KMS-11 (cell line): ENCODE measurements at regions not wholly inside any gene's neighbourhood (a gene's known extent, or its start where the extent isn't known, plus 50 kb on each side); places are given as distances from the start of the nearest gene placed in this dataset.
A peak's percentile ranks its signal among the peaks of the same experiment; 100 is the strongest.
"Not testable (repeated sequence)": the region's sequence is repeated elsewhere in the genome, so short reads cannot be mapped to it uniquely, and the experiment has no call there.

ENCODE experiments used
- H2AFZ ChIP-seq: fragments of 200-600 bp; sonication (generic); 2 replicates; pipeline ENCODE4 v1.6.1; 2016; ENCODE audit warnings: antibody characterized with exemption, mixed run types, low read depth
- H3K27ac ChIP-seq: fragments of 200-600 bp; sonication (generic); 2 replicates; pipeline ENCODE4 v1.6.1; 2016; ENCODE audit warnings: mild to moderate bottlenecking, mixed run types
- H3K27me3 ChIP-seq: fragments of 200-600 bp; sonication (generic); 2 replicates; pipeline ENCODE4 v1.6.1; 2017; ENCODE audit warnings: mild to moderate bottlenecking, low read depth, mixed run types, moderate library complexity; ENCODE audit not compliant: insufficient read depth
- H3K36me3 ChIP-seq: fragments of 200-600 bp; sonication (generic); 2 replicates; pipeline ENCODE4 v1.6.1; 2017; ENCODE audit warnings: mild to moderate bottlenecking, mixed run types; ENCODE audit not compliant: insufficient read depth
- H3K4me1 ChIP-seq: fragments of 200-600 bp; sonication (generic); 2 replicates; pipeline ENCODE4 v1.6.1; 2016; ENCODE audit warnings: mild to moderate bottlenecking, low read depth, mixed run types; ENCODE audit not compliant: poor library complexity, severe bottlenecking
- H3K4me2 ChIP-seq: fragments of 200-600 bp; sonication (generic); 2 replicates; pipeline ENCODE4 v1.7.0; 2016; ENCODE audit warnings: mild to moderate bottlenecking, mixed run types
- H3K4me3 ChIP-seq: fragments of 200-600 bp; sonication (generic); IDR thresholded peaks from 2 replicates; pipeline ENCODE4 v1.6.1; 2017; ENCODE audit warnings: low read depth, low read length, mixed read lengths; ENCODE audit not compliant: insufficient read depth
- H3K79me2 ChIP-seq: fragments of 200-600 bp; sonication (generic); 2 replicates; pipeline ENCODE4 v1.6.1; 2016; ENCODE audit warnings: low read depth, mixed run types; ENCODE audit not compliant: insufficient read depth
- H3K9ac ChIP-seq: fragments of 200-600 bp; sonication (generic); 2 replicates; pipeline ENCODE4 v1.6.1; 2016; ENCODE audit warnings: mild to moderate bottlenecking, mixed run types
- H4K20me1 ChIP-seq: fragments of 200-600 bp; sonication (generic); 2 replicates; pipeline ENCODE4 v1.6.1; 2016; ENCODE audit warnings: mild to moderate bottlenecking, mixed run types; ENCODE audit not compliant: insufficient read depth
- CTCF ChIP-seq: fragments of 200-600 bp; sonication (generic); conservative IDR thresholded peaks from 2 replicates; pipeline ENCODE4 v1.6.1; 2017; ENCODE audit warnings: low read depth, mild to moderate bottlenecking, antibody characterized with exemption, low read length, moderate library complexity, mixed read lengths

- no peaks in the 10 kb centered on the region for H4K20me1 ChIP-seq
- no peak overlapping the region for H2AFZ ChIP-seq
- no peak overlapping the region for H3K4me2 ChIP-seq
- no peak overlapping the region for H3K27ac ChIP-seq
- no peak for TF ChIP-seq CTCF
- no peaks in the 10 kb centered on the region for H3K4me1 ChIP-seq
- H3K27me3 ChIP-seq, result no peaks in the 10 kb centered on the region
- H3K4me3 ChIP-seq, result no peak overlapping the region
- no peak overlapping the region for H3K9ac ChIP-seq
- H3K36me3 ChIP-seq, result no peaks in the 10 kb centered on the region
- no peaks in the 10 kb centered on the region for H3K79me2 ChIP-seq
These were observed 133.4 kb upstream of the FUT9 start for GRCh38 chr6:95882371-95882770.

DNA sequence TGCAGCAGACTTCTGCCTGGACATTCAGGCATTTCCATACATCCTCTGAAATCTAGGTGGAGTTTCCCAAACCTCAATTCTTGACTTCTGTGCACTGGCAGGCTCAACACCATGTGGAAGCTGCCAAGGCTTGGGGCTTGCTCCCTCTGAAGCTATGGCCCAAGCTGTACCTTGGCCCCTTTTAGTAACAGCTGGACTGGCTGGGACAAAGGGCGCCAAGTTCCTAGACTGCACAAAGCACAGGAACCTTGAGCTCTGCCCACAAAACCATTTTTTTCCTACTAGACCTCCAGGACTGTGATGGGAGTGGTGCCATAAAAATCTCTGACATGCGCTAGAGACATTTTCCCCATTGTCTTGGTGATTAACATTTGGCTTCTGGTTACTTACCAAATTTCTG, 127.1 kb upstream of the FUT9 start:
- H3K79me2 ChIP-seq, H3K4me3 ChIP-seq, H2AFZ ChIP-seq, H4K20me1 ChIP-seq, H3K4me1 ChIP-seq, H3K36me3 ChIP-seq, H3K4me2 ChIP-seq, H3K27ac ChIP-seq, H3K27me3 ChIP-seq, H3K9ac ChIP-seq: not testable (repeated sequence)

GRCh38 chr6:95905132-95905531, 110.6 kb upstream of the FUT9 start:
- H3K9ac ChIP-seq, result no peak overlapping the region
- no peaks in the 10 kb centered on the region for H3K27me3 ChIP-seq
- H3K4me2 ChIP-seq, result no peak overlapping the region
- H3K4me1 ChIP-seq, result no peaks in the 10 kb centered on the region
- no peaks in the 10 kb centered on the region for H3K36me3 ChIP-seq
- H4K20me1 ChIP-seq, result no peaks in the 10 kb centered on the region
- H3K4me3 ChIP-seq, result no peak overlapping the region
- H3K79me2 ChIP-seq, result no peaks in the 10 kb centered on the region
- no peak overlapping the region for H2AFZ ChIP-seq
- no peak overlapping the region for H3K27ac ChIP-seq
- no peak for TF ChIP-seq CTCF

- no peak for TF ChIP-seq CTCF
- no peaks in the 10 kb centered on the region for H3K79me2 ChIP-seq
These were observed 98.7 kb upstream of the FUT9 start for GRCh38 chr6:95917034-95917433.

DNA sequence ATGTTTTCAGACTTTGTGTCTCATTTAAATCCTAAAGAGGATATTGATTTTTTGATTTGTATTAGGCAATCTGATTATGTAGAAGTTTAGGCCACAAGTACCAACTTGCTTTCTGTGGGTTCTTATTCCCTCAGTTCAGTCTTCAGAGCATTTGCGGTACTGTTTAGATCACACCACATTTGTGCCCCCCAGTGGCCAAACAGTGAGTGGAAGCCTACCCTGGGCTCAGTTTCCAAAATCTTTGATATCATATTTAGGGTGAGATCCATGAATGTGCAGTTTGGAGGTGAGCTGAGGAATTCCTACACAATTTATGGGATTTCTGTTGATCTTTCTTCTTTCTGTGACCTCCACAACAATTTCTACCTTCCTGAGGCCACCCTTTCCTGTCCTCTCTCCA, 92.3 kb upstream of the FUT9 start:
- Histone ChIP-seq H4K20me1 (no peaks in the 10 kb centered on the region), H3K36me3 (no peaks in the 10 kb centered on the region), H3K9ac (no peak overlapping the region), H3K4me2 (no peak overlapping the region), H3K27ac (no peak overlapping the region), H2AFZ (no peak overlapping the region), H3K4me3 (no peak overlapping the region), H3K27me3 (no peaks in the 10 kb centered on the region), H3K4me1 (no peaks in the 10 kb centered on the region), H3K79me2 (no peaks in the 10 kb centered on the region)
- 0 out of 2 replicates have a peak, but pooled peaks have one; percentile 23 for TF ChIP-seq CTCF

More at GRCh38 chr6:95917034-95917433, 98.7 kb upstream of the FUT9 start:
- H2AFZ ChIP-seq, result no peak overlapping the region
- no peak overlapping the region for H3K27ac ChIP-seq
- no peaks in the 10 kb centered on the region for H4K20me1 ChIP-seq
- no peaks in the 10 kb centered on the region for H3K27me3 ChIP-seq
- no peaks in the 10 kb centered on the region for H3K4me1 ChIP-seq
- H3K9ac ChIP-seq, result no peak overlapping the region
- H3K4me2 ChIP-seq, result no peak overlapping the region
- H3K36me3 ChIP-seq, result no peaks in the 10 kb centered on the region
- H3K4me3 ChIP-seq, result no peak overlapping the region
